Kasumi-1 (cell line): ENCODE measurements at regions not wholly inside any gene's neighbourhood (a gene's known extent, or its start where the extent isn't known, plus 50 kb on each side); places are given as distances from the start of the nearest gene placed in this dataset.

Experiments used
- DNase-seq, 2 experiments: peaks; one replicate each; lab custom pipeline; 2025; lab: John Stamatoyannopoulos, UW

DNA sequence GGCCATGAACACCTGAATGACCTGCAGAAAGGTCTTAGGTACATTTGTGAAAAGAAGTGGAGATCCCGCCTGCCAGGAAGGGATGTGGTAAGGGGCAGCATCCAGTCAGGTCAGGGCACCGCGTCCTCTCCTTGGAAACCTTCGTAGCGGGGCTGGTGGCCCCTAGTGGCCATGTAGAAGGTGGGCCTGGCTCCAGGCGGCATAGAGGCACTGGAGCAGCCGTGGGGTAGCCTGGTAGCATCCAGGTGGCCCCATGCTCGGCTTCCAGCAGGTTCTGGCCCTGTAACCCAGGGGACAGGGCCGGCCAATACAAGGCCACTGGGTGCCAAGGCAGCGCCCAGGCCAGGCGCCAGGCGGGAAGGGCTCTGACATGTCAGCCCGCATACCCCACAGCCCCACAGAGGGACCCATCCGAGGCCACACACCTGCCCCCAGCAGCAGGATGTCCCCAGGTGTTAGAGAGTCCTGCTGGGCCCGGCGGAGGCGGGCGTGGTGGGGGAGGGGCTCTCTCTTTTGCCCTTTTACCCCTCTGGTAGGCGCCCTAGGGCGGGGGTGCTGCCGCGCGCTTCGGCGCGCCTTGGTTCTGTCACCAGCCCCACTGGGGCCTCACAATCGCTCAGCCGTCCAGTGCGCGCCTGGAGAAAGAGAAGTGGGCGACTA is 58.3 kb upstream of the SPATA31E1 start:
- DNase-seq, result no peak

DNA sequence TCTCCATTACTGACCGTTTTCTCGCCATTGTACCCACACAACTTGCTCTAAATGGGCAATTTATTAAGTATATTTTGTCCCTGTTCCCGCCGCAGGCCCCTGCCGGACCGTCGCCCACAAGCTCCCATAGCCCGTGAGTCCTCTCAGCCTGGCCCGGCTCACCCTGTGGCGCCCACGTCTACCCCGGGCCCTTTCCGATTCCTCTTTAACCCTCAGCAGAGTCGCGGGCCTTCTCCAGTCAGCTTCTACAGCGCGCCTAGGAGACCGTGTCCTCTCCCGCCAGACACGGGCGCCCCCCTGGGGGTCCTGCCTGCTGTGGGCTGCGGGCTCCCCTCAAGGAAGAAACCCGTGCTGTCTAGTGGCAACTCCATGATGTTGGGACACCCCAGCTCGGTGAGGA is 57.8 kb upstream of the SPATA31E1 start:
- DNase-seq, result no peak

DNA sequence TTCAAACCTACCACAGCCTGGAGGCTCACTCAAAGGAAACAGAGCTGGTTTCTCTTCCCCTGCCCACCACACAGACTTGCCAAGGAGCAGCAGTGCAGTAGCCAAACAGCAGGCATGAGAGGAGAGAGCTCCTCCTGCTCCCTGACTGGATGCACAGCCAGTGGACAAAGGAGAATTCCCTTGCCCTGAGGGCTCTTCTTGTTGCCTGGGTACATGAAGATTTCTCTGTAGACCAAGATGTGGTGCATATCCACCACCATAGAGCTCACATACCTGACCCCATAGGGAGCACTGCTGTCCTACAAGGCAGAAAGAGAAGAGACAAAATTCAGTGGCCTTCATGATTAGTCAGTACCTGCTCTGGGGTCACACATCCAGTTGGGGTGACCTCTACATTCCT is 56.3 kb upstream of the SPATA31E1 start:
- DNase-seq, result no peak

DNA sequence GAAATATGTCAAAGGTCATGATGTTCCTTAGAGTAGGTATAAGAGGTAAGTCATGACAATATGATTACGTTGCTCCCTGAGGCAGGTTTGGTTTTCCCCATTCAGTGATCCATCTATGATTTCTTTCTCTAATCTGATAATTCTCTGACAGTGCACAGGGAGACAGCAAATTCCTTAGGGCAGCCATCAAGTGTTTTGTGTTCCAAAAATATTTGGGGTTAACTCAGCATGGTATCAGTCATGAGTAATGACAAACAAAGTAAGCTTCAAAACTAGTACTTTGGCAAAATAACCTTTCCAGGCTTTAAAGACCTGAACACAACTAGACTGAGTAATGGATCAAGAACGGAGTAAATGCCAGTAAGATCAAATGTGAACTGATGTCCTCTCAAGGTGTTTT is 55.3 kb upstream of the SPATA31E1 start:
- DNase-seq, result no peak

DNA sequence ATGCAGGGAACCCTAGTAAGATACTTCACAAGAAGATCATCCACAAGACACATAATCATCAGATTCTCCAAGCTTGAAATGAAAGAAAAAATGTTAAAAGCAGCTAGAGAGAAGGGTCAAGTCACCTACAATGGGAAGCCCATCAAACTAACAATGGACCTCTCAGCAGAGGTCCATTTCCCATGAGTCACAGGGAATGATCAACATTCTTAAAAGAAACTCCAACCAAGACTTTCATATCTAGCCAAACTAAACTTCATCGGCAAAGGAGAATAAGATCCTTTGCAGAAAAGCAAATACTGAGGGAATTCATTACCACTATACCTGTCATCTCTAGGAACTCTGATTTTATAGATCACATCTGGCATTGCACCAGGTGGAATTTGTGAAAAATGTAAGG is 52.9 kb upstream of the SPATA31E1 start:
- DNase-seq, result no peak

DNA sequence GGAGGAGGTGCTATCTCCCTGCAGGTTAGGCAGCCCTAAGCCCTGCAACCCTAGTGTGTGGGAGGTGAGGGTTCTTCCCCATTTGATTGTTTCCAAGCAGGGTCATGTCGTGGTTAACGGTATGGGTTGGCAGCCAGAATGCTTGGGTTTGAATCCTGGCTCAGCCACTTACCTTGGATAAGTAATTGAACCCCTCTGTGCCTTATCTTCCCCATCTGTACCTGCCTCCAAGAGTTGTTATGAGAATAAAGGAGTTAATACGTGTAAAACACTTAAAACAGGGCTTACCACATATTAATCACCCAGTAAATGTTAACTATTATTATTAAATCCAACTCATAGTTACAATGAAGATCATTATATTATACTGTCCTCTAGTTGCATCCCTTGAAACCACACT is 52.2 kb upstream of the SPATA31E1 start:
- DNase-seq, result no peak

DNA sequence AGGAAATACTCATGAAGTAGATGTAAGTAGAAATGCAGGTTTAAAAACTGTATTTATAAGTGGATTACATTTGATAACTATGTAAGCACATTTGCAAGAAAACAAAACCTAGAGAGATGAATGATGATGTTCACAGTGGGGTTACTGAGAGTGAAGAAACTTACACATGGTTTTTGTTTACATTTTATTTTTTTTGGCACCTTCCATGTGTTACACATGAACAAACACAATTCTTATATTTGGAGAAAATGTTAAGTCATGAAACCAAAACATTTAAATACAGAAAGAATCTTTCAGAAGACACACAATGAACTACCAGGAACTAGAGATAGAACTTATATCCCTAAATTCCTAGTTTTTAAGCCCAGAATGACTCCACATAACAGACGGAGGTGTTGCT is 51.5 kb upstream of the SPATA31E1 start:
- DNase-seq, result no peak
